Smooth muscle cell (in vitro differentiated cells): ENCODE measurements at regions not wholly inside any gene's neighbourhood (a gene's known extent, or its start where the extent isn't known, plus 50 kb on each side); places are given as distances from the start of the nearest gene placed in this dataset.

ENCODE experiments used
- DNase-seq: peaks from one replicate; lab custom pipeline; 2025; ENCODE audit not compliant: unreplicated experiment; lab: John Stamatoyannopoulos, UW
- H2AFZ ChIP-seq: fragments of 200-600 bp; sonication (generic); 2 replicates; pipeline ENCODE4 v1.6.0; 2016; ENCODE audit warnings: antibody characterized with exemption, low read depth, mild to moderate bottlenecking
- H3F3A ChIP-seq: fragments of 200-600 bp; sonication (generic); 2 replicates; pipeline ENCODE4 v1.6.0; 2017; ENCODE audit warnings: antibody characterized with exemption, low read depth
- H3K27ac ChIP-seq: fragments of 200-600 bp; sonication (generic); 2 replicates; pipeline ENCODE4 v1.5.1; 2016; ENCODE audit warnings: low read depth, mild to moderate bottlenecking
- H3K27me3 ChIP-seq: fragments of 200-600 bp; sonication (generic); 2 replicates; pipeline ENCODE4 v1.6.1; 2016; ENCODE audit warnings: low read depth, mild to moderate bottlenecking
- H3K36me3 ChIP-seq: fragments of 200-600 bp; sonication (generic); 2 replicates; pipeline ENCODE4 v1.5.1; 2016; ENCODE audit warnings: low read depth
- H3K4me1 ChIP-seq: fragments of 200-600 bp; sonication (generic); 2 replicates; pipeline ENCODE4 v1.5.1; 2016; ENCODE audit warnings: low read depth
- H3K4me2 ChIP-seq: fragments of 200-600 bp; sonication (generic); 2 replicates; pipeline ENCODE4 v1.6.0; 2016; ENCODE audit warnings: mild to moderate bottlenecking
- H3K4me3 ChIP-seq: fragments of 200-600 bp; sonication (generic); 2 replicates; pipeline ENCODE4 v1.5.1; 2016; ENCODE audit warnings: mild to moderate bottlenecking
- H3K79me2 ChIP-seq: fragments of 200-600 bp; sonication (generic); 2 replicates; pipeline ENCODE4 v1.6.0; 2016; ENCODE audit warnings: low read depth, mild to moderate bottlenecking
- H3K9ac ChIP-seq: fragments of 200-600 bp; sonication (generic); 2 replicates; pipeline ENCODE4 v1.6.0; 2016; ENCODE audit warnings: low read depth
- H3K9me3 ChIP-seq: fragments of 200-600 bp; sonication (generic); replicated peaks from 2 replicates; pipeline ENCODE4 v1.5.1; 2016; ENCODE audit warnings: low read depth
- H4K20me1 ChIP-seq: fragments of 200-600 bp; sonication (generic); 2 replicates; pipeline ENCODE4 v1.6.0; 2016; ENCODE audit warnings: low read depth
- WGBS: methylation state at CpG from one replicate; pipeline ENCODE4 v1.1.7; 2016; ENCODE audit warnings: low lambda C conversion rate; 5-methylcytosine and 5-hydroxymethylcytosine counted together
- TF ChIP-seq, protein P1 (sequence below): fragments of 200-600 bp; sonication (generic); IDR thresholded peaks from 2 replicates; pipeline ENCODE4 v1.5.1; 2017; ENCODE audit warnings: borderline replicate concordance, mild to moderate bottlenecking, antibody characterized with exemption; ENCODE audit not compliant: insufficient read depth, poor library complexity, severe bottlenecking

DNA sequence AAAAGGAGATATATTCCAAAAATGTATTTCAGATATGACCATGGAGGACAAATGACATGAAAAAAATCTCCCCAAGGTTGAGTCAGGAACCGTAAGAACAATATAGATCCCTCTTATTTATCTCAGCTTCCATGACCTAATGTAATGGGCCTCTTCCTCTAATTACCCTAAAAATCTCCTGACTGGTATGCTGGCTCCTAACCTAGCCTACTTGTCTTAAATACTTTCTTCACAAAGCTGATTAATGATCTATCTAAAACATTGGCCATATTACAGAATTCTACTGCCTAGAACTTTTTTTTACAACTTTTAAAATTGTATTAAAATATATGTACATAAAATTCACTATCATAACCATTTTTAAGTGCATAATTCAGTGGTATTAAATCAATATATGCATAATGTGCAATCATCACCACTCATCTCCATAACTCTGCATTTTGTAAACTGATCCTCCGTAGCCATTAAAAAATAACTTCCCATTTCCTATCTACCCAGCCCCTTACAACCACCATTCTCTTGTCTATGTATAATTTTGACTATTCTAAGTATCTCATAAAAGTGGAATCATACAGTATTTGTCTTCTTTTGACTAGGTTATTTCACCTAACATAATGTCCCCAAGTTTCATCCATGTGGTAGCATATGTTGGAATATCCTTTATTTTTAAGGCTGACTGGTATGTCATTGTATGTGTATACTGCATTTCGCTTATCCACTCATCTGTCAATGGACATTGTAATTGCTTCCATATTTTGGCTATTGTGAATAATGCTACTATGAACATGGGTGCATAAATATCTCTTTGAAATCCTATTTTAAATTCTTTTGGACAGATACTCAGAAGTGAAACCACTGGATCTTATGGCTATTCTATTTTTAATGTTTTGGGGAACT, 464.6 kb downstream of the ADAMTS20 start:
- Histone ChIP-seq H3K36me3 (peaks cover 6% of the 10 kb centered on the region), H3F3A (no peaks in the 10 kb centered on the region), H2AFZ (no peak overlapping the region), H3K27ac (no peak overlapping the region), H3K4me3 (no peak overlapping the region), H3K4me2 (no peak overlapping the region), H3K9me3 (peaks cover 12% of the 10 kb centered on the region), H3K4me1 (no peaks in the 10 kb centered on the region), H3K27me3 (no peaks in the 10 kb centered on the region), H3K9ac (no peak overlapping the region), H4K20me1 (no peaks in the 10 kb centered on the region), H3K79me2 (no peaks in the 10 kb centered on the region)
- TF ChIP-seq, protein P1, sequence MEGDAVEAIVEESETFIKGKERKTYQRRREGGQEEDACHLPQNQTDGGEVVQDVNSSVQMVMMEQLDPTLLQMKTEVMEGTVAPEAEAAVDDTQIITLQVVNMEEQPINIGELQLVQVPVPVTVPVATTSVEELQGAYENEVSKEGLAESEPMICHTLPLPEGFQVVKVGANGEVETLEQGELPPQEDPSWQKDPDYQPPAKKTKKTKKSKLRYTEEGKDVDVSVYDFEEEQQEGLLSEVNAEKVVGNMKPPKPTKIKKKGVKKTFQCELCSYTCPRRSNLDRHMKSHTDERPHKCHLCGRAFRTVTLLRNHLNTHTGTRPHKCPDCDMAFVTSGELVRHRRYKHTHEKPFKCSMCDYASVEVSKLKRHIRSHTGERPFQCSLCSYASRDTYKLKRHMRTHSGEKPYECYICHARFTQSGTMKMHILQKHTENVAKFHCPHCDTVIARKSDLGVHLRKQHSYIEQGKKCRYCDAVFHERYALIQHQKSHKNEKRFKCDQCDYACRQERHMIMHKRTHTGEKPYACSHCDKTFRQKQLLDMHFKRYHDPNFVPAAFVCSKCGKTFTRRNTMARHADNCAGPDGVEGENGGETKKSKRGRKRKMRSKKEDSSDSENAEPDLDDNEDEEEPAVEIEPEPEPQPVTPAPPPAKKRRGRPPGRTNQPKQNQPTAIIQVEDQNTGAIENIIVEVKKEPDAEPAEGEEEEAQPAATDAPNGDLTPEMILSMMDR = no peak
- WGBS = 88% methylated on average over 3 of the region's 3 CpGs
- no peak for DNase-seq

- Histone ChIP-seq H3K27me3 (no peaks in the 10 kb centered on the region), H3F3A (no peaks in the 10 kb centered on the region), H3K4me3 (no peak overlapping the region), H3K36me3 (no peaks in the 10 kb centered on the region), H3K27ac (no peak overlapping the region), H3K4me2 (no peak overlapping the region), H2AFZ (no peak overlapping the region), H3K9ac (no peak overlapping the region), H3K9me3 (no peaks in the 10 kb centered on the region), H4K20me1 (no peaks in the 10 kb centered on the region), H3K79me2 (no peaks in the 10 kb centered on the region), H3K4me1 (no peaks in the 10 kb centered on the region)
- no peak for DNase-seq
- TF ChIP-seq, protein P1 = no peak
Measured at GRCh38 chr12:43079476-43079875, 472.5 kb downstream of the ADAMTS20 start.

DNA sequence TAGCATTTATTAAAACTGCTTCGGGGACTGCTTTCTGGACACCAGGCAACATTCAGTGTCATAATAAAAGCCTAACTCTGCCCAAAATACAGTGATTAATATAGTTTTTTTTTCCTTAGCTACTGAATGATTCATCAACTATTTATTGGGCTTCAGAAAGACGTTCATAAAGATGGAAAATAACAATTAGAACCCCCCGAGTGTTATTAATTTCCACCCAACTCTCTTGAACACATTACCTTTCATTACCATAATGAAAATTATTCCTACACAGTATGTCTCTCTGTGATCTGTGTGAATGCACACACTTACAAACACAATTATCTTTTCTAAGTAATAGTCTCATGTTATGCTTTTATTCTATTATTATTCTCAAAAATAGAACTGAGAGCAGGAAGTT, 473.0 kb downstream of the ADAMTS20 start:
- TF ChIP-seq, protein P1 = no peak
- no peak overlapping the region for H2AFZ ChIP-seq
- no peaks in the 10 kb centered on the region for H3K36me3 ChIP-seq
- H3K27me3 ChIP-seq = no peaks in the 10 kb centered on the region
- H3F3A ChIP-seq = no peaks in the 10 kb centered on the region
- H3K4me1 ChIP-seq = no peaks in the 10 kb centered on the region
- no peaks in the 10 kb centered on the region for H3K79me2 ChIP-seq
- no peak overlapping the region for H3K27ac ChIP-seq
- no peaks in the 10 kb centered on the region for H3K9me3 ChIP-seq
- no peak overlapping the region for H3K4me3 ChIP-seq
- 81% methylated on average over 3 of the region's 3 CpGs for WGBS
- DNase-seq = no peak
- H3K9ac ChIP-seq = no peak overlapping the region
- H4K20me1 ChIP-seq = no peaks in the 10 kb centered on the region
- H3K4me2 ChIP-seq = no peak overlapping the region

DNA sequence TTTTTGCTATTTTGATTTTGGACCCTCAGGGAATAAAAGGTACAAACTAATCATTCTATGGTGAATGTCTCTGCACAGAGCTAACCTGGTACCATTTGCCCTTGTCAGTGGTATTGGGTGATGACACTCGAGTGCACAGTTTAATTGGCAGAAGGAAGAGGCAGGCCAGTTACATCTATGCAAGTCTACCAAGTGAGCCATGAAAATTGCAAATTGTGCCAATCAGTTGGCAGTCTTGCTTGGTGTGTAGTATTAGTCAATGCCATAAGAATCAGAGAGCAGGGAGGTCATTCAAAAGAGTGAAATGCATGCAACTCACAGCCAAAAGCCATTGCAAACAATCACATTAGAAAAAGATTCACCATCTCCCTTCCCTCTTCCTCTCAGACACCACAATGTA, 479.6 kb downstream of the ADAMTS20 start:
- no peak overlapping the region for H2AFZ ChIP-seq
- H4K20me1 ChIP-seq = no peaks in the 10 kb centered on the region
- 100% methylated on average over 1 of the region's 1 CpG for WGBS
- peaks cover 6% of the 10 kb centered on the region for H3K4me1 ChIP-seq
- H3K9ac ChIP-seq = no peak overlapping the region
- TF ChIP-seq, protein P1 = no peak
- no peak for DNase-seq
- no peaks in the 10 kb centered on the region for H3K36me3 ChIP-seq
- H3K79me2 ChIP-seq = no peaks in the 10 kb centered on the region
- no peaks in the 10 kb centered on the region for H3F3A ChIP-seq
- H3K27me3 ChIP-seq = no peaks in the 10 kb centered on the region
- no peak overlapping the region for H3K4me2 ChIP-seq
- H3K9me3 ChIP-seq = no peaks in the 10 kb centered on the region
- H3K4me3 ChIP-seq = no peak overlapping the region
- H3K27ac ChIP-seq = no peak overlapping the region
